GM12878 (cell line): ENCODE measurements at regions not wholly inside any gene's neighbourhood (a gene's known extent, or its start where the extent isn't known, plus 50 kb on each side); places are given as distances from the start of the nearest gene placed in this dataset.

Experiments used
- CTCF ChIP-seq, 3 experiments: IDR thresholded peaks in 2 of 3; conservative IDR thresholded peaks in 1 of 3; 2 replicates each; pipeline ENCODE4 v1.5.1; 2011; ENCODE audit warnings: low read depth in 3 of 3, low read length in 3 of 3, mild to moderate bottlenecking in 3 of 3, control low read depth in 2 of 3, moderate library complexity in 2 of 3, inconsistent platforms in 1 of 3, mixed read lengths in 1 of 3; ENCODE audit not compliant: control insufficient read depth in 2 of 3, insufficient read depth in 1 of 3; ENCODE audit errors: extremely low read depth in 1 of 3
- EP300 ChIP-seq, 2 experiments: fragments of 150-350 bp in 1 of 2; IDR thresholded peaks; 2 replicates each; pipeline ENCODE4 v1.6.1; 2011 to 2012; ENCODE audit warnings: low read depth in 2 of 2, low read length in 2 of 2, borderline replicate concordance in 1 of 2, improper control_type of control experiment in 1 of 2, inconsistent platforms in 1 of 2; ENCODE audit not compliant: control insufficient read depth in 1 of 2
- FOS ChIP-seq: IDR thresholded peaks from 3 replicates; pipeline ENCODE4 v1.6.1; 2011; ENCODE audit warnings: borderline replicate concordance; ENCODE audit not compliant: insufficient read length; ENCODE audit errors: extremely low read depth
- NFYB ChIP-seq: IDR thresholded peaks from 2 replicates; pipeline ENCODE4 v1.6.1; 2011; ENCODE audit warnings: low read depth, mild to moderate bottlenecking, low read length, improper control_type of control experiment, moderate library complexity; ENCODE audit not compliant: insufficient read depth
- POLR2AphosphoS5 ChIP-seq: IDR thresholded peaks from 2 replicates; pipeline ENCODE4 v1.6.1; 2011; ENCODE audit warnings: mild to moderate bottlenecking, low read length, inconsistent platforms
- RAD21 ChIP-seq: IDR thresholded peaks from 2 replicates; pipeline ENCODE4 v1.6.1; 2011; ENCODE audit warnings: mild to moderate bottlenecking, low read depth, low read length, moderate library complexity; ENCODE audit not compliant: insufficient read depth
- SMARCA5 ChIP-seq: fragments of 450-650 bp; IDR thresholded peaks from 2 replicates; pipeline ENCODE4 v1.6.1; 2017; ENCODE audit warnings: mild to moderate bottlenecking
- SMC3 ChIP-seq: IDR thresholded peaks from 2 replicates; pipeline ENCODE4 v1.6.1; 2011; ENCODE audit warnings: low read length, improper control_type of control experiment, borderline replicate concordance
- ZNF274 ChIP-seq: IDR thresholded peaks from one replicate; pipeline ENCODE4 v1.8.0; 2011; ENCODE audit not compliant: insufficient read length, insufficient read depth
- TF ChIP-seq, protein P1 (sequence below): fragments of 450-650 bp; IDR thresholded peaks from 2 replicates; pipeline ENCODE4 v1.6.1; 2016; ENCODE audit warnings: mild to moderate bottlenecking
- TF ChIP-seq, protein P2 (sequence below): IDR thresholded peaks from 2 replicates; pipeline ENCODE4 v1.6.1; 2011; ENCODE audit warnings: borderline replicate concordance, low read depth, mild to moderate bottlenecking, moderate library complexity, mixed read lengths, low read length; ENCODE audit not compliant: insufficient read depth; ENCODE audit errors: extremely low read length

GRCh38 chr9:71459082-71459481, 309.2 kb downstream of the CEMIP2 start:
- TF ChIP-seq CTCF (IDR thresholded peaks at IDR 0.05 in 2 of 3, conservative IDR thresholded peaks at IDR 0.05 in 1 of 3; ENCODE audit: control insufficient read depth in 2 of 3, extremely low read depth in 1 of 3, insufficient read depth in 1 of 3, low read depth in 3 of 3, low read length in 3 of 3), result no peak
- no peak for TF ChIP-seq FOS
- TF ChIP-seq, protein P1, sequence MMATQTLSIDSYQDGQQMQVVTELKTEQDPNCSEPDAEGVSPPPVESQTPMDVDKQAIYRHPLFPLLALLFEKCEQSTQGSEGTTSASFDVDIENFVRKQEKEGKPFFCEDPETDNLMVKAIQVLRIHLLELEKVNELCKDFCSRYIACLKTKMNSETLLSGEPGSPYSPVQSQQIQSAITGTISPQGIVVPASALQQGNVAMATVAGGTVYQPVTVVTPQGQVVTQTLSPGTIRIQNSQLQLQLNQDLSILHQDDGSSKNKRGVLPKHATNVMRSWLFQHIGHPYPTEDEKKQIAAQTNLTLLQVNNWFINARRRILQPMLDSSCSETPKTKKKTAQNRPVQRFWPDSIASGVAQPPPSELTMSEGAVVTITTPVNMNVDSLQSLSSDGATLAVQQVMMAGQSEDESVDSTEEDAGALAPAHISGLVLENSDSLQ, result no peak
- TF ChIP-seq ZNF274, result no peak
- no peak for TF ChIP-seq SMC3
- no peak for TF ChIP-seq NFYB
- no peak for TF ChIP-seq EP300 (IDR thresholded peaks at IDR 0.05; ENCODE audit: borderline replicate concordance in 1 of 2, control insufficient read depth in 1 of 2, low read depth in 2 of 2, low read length in 2 of 2)
- TF ChIP-seq, protein P2, sequence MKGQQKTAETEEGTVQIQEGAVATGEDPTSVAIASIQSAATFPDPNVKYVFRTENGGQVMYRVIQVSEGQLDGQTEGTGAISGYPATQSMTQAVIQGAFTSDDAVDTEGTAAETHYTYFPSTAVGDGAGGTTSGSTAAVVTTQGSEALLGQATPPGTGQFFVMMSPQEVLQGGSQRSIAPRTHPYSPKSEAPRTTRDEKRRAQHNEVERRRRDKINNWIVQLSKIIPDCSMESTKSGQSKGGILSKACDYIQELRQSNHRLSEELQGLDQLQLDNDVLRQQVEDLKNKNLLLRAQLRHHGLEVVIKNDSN, result no peak
- TF ChIP-seq RAD21, result no peak
- TF ChIP-seq POLR2AphosphoS5, result no peak
- no peak for TF ChIP-seq SMARCA5
